ENCODE measurements at regions not wholly inside any gene's neighbourhood (a gene's known extent, or its start where the extent isn't known, plus 50 kb on each side); places are given as distances from the start of the nearest gene placed in this dataset.

- TF ChIP-seq ZZZ3 (IDR thresholded peaks at IDR 0.05; ENCODE audit: control insufficient read depth, insufficient read length, low read depth) = no peak
- no peak for TF ChIP-seq RCOR1 (conservative IDR thresholded peaks at IDR 0.05; ENCODE audit: low read depth, low read length)
- no peak for TF ChIP-seq POLR2A (IDR thresholded peaks at IDR 0.05; ENCODE audit: low read depth, low read length)
- no peak for TF ChIP-seq JUNB (IDR thresholded peaks at IDR 0.05)
These were observed 182.9 kb upstream of the INHBA start for GRCh38 chr7:41885748-41886147.
